HG03521 (cell line): ENCODE measurements at regions not wholly inside any gene's neighbourhood (a gene's known extent, or its start where the extent isn't known, plus 50 kb on each side); places are given as distances from the start of the nearest gene placed in this dataset.

Experiments used
- ATAC-seq: cut with Tn5 transposase; IDR thresholded peaks from one replicate; pipeline ENCODE4 v1.9.1; 2021; ENCODE audit warnings: mild to moderate bottlenecking, moderate library complexity; ENCODE audit not compliant: unreplicated experiment

GRCh38 chr2:226339616-226340015, 460.0 kb downstream of the IRS1 start:
- ATAC-seq, result no peak

DNA sequence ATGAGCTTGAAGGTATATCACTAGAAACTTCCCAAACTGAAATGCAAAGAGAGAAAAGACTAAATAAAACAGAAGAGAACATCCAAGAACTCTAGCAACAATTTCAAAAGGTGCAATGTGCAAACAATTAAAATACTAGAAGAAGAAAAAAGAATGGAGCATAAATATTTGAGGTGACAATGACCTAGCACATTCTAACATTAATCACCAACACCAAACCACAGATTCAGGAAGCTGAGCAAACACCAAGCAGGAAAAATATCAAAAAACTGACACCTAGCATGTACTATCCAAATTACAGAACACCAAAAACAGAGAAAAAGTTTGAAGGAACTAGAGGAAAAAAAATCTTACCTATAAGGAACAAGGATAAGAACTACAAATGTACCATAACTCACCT, 460.8 kb downstream of the IRS1 start:
- no peak for ATAC-seq

DNA sequence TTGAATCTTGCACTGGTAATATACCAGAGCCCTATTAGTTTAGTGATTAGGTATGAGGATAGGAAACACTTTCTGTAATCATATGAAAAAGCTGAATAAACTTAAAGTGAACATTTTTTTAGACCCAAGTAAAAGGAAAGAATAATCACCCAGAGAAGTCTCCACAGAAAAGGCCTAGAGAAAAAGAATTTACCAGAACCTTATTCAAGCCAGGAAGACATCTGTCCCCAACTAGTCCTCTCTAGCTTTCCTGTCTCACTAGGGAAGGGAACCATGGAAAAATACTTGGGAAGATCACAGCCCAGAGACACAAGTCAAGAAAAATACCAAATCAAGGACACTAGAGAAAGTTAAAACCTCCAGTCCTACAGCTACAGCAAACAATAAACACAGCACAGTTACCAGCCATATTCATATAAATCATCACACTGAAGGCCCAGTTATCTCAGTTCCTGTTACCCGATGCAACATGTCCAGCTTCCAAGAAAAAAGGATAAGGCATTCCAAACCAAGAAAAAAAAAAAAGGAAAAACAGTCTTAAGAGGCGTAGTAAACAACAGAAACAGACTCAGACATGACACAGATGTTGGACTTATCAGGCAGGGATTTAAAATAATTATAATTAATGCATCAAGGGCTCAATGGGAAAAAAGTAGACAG, 461.5 kb downstream of the IRS1 start:
- no peak for ATAC-seq

DNA sequence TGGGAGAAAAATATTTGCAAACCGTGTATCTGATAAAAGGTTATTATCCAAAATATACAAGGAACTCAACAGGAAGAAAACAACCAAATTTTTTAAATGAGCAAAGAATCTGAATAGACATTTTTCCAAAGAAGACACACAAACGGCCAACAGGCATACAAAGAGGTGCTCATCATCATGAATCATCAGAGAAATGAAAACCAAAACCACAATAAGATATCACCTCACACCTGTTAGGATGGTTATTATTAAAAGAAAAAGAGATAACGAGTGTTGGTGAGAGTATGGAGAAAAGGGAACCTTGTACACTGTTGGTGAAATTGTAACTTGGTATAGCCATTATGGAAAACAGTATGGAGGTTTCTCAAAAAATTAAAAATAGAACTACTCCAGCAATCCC, 463.3 kb downstream of the IRS1 start:
- ATAC-seq, result no peak

- ATAC-seq, result no peak
Observed at GRCh38 chr2:226334981-226335720, 464.5 kb downstream of the IRS1 start.

DNA sequence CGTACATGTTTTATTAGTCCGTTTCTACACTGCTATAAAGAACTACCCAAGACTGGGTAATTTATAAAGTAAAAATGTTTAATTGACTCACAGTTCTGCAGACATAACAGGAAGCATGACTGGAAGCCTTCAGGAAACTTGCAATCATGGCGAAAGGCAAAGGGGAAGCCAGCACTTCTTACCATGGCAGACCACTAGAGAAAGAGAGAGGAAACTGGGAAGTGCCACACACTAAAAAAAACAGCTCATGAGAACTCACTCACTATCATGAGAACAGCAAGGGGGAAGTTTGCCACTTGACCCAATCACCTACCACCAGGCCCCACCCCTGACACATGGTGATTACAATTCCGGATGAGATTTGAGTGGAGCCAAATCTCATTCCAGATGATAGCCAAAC, 466.2 kb downstream of the IRS1 start:
- ATAC-seq, result no peak

- no peak for ATAC-seq
Observed at GRCh38 chr2:226330206-226330605, 469.4 kb downstream of the IRS1 start.

GRCh38 chr2:226329180-226329579, 470.4 kb downstream of the IRS1 start:
- ATAC-seq, result no peak

GRCh38 chr2:226327830-226328229, 471.8 kb downstream of the IRS1 start:
- ATAC-seq, result no peak

- ATAC-seq, result no peak
Observed at GRCh38 chr2:226325526-226325925, 474.1 kb downstream of the IRS1 start.

DNA sequence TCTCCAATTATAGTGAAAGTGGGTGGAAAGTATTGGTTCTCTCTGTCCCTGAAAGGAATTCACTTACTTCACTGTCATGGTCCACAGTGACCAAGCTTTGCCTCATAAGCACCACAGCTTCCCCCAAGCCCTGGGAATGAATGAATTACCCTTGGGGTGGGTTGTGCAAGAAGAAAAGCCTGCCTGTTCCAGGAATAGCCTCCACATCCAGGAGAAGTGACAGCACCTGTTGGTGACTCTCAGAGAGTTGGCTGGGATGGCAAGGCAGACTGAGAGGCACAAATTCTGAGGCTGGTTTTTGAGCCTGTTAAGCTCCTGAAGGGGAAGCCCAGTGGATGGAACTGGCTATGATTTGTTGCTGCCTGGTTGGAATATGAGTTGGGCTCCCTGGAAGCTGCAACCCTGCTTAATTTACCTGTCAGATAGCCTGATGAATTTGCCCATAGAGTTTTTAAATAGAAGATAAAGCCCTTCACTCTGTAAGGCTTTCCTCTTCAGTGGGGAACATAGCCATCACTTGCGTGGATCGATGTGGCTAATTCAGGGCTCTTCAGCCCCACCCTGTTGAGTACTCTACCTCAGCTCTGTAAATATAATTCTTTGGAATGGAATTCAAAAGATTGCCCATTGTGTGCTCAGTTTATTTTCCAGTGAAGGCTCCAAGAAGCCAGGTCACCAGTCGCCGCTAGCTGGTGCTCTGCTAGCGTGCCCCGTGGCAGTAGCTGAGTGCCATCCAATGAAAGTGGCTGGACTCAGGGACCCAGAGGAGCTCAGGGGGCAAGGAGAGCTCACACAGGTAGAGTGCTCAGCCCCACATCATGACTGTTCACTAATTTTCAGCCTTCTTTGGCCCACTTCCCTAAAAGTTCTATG, 479.3 kb downstream of the IRS1 start:
- no peak for ATAC-seq

DNA sequence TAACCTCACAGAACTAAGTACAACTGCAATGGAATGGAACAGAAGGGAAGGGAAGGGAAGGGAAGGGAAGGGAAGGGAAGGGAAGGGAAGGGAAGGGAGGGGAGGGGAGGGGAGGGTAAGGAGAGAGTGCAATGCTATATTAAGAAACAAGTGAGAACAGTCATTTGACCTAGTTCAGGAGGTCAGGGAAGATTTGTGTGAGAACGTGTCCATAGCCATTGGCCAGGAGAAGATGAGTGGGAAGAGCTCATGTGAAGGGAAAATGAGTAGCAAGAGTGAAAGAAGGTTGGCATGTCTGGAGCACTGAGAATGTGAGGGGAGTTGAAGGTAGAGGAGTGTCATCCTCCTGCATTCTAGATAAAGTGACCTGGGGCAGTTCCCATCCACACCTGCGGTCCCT, 481.6 kb downstream of the IRS1 start:
- ATAC-seq, result no peak

- no peak for ATAC-seq
Observed at GRCh38 chr2:226313060-226313459, 486.6 kb downstream of the IRS1 start.

DNA sequence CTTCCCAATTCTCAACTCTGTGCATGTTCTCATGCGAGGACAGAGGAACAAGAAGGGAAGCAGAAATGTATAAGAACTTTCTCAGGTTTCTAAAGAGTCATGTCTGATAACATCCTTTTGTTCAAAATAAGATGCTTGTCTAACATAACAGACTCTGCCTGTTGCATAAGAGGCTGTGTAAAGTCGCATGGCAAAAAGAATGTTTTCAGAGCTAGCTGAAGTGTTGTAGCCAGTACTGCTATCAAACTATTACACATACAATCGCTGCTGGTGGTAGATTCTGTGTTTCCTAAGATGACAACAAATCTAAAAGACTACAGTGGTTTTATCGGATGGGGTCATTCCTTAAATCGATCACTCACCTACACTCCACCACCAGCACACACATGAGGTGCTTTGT, 487.5 kb downstream of the IRS1 start:
- ATAC-seq, result no peak

DNA sequence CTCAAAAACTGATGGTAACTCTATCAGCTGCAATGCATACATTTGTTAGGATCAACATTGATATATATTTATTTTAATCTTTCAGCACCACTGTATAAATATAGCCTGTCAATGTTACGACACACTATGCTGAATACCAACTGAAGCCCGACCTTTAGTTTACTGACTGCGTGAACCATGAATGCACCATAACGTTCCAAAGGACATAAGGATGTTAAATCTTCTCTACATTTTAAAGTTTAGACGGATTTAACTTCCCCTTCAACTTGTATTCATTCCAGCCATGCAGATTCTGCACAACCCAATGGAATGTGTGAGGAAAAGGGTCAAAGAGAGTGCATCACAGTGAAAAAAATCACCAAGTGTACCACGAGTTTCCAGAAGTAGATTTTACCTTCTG, 489.5 kb downstream of the IRS1 start:
- ATAC-seq, result no peak

DNA sequence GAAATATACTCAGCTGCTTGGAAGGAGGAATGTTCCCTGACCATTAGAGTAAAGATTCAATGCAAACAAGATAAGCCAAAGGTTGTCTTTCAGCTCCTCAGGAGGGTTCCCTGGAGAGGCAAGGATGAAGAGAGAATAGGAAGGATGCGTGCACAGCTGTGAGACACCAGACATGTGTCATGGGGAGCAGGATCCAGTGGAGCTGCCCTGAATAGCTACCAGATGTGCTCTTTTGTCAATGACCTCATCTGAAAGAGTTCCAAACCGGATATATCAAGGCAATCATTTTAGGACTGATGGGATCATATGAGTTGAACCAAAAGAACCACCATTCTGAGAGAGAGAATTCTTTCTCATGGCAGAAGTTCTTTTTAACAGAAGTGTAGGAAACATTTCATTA, 490.6 kb downstream of the IRS1 start:
- ATAC-seq, result no peak

DNA sequence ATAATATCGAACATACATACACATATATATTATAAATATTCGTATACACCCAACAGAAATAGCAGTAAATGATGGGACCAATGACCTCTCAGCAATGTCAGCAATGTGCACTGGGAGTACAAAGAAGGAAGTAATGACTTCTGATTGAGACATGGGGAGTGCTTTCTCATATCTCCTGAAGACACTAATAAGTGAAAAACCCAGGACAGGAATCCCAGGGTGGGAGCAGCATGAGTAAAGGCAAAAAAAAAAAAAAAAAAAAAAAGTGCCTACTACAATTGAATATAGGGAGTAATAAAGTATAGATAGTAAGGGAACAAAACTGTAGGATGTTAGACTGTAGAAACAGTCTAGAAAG, 491.3 kb downstream of the IRS1 start:
- ATAC-seq, result no peak

DNA sequence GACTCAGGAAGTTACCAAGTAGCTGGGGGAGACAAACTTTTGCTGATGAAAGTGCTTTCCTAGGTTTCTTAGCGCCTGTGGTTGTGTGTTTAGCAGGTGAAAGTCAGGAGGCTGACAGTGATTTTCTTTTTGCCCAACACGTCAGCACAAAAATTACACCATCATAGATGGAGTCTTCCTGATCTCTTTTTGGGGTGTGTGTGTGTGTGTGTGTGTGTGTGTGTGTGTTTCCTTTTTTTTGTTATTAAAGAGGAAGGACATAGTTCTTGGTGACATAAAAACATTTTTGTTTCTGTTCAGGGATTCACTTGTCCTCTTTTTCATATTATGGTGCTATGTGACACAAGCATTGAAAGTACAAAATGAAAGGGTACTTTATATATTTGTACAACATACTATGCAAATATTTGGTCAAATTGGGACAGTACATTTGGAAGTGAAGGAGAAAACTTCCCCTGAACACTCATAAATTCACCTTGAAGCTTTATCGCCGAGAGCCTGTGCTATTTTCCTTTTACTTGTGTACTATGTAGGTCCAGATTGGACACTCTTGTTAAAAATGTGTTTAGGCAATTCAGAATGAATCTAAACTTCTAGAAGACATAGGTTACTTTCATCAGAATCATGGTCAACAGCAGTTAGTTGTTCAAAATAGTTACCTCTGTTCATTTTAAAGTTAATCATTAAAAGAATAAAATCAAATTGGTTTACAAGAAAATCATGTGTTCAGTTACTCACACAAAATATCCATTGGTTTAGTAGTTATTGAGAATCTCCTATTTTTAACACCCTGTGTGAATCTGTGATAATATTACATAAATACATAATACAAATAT, 491.9 kb downstream of the IRS1 start:
- ATAC-seq, result no peak

GRCh38 chr2:226306969-226307368, 492.7 kb downstream of the IRS1 start:
- ATAC-seq, result no peak

DNA sequence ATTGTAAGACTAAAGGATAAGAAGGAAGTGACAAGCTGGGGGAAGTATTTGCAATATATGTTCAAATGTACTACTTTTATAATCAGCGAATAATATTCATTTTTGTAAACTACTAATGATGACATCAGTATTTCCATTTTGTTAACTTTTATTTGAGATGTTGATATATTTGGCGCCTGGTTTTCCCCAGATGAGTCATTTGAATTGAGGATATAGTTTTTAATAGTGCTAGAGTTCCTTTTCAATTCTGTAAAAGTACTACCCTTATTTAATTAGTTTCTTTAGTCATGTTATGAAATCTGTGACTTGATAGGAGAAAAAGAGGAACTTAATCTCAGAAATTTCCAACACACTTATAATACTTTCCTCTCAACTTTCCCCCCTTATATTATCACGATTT, 495.3 kb downstream of the IRS1 start:
- ATAC-seq, result no peak

- ATAC-seq, result no peak
Observed at GRCh38 chr2:226303707-226304106, 495.9 kb downstream of the IRS1 start.
